Endodermal cell (in vitro differentiated cells): ENCODE measurements at regions not wholly inside any gene's neighbourhood (a gene's known extent, or its start where the extent isn't known, plus 50 kb on each side); places are given as distances from the start of the nearest gene placed in this dataset.
A peak's percentile ranks its signal among the peaks of the same experiment; 100 is the strongest.

Experiments
- DNase-seq: peaks from one replicate; pipeline ENCODE4 v3.0.0-alpha.2; 2017
- H3K27ac ChIP-seq: 2 replicates; pipeline ENCODE4 v1.5.1; 2013; ENCODE audit warnings: mild to moderate bottlenecking, low read depth, low read length, moderate library complexity
- H3K27me3 ChIP-seq: 2 replicates; pipeline ENCODE4 v1.6.1; 2013; ENCODE audit warnings: mild to moderate bottlenecking, low read length, moderate library complexity; ENCODE audit not compliant: insufficient read depth, control insufficient read depth, poor library complexity, severe bottlenecking
- H3K36me3 ChIP-seq: 2 replicates; pipeline ENCODE4 v1.7.0; 2013; ENCODE audit warnings: mild to moderate bottlenecking, low read length, moderate library complexity; ENCODE audit not compliant: control insufficient read depth, insufficient read depth
- H3K4me1 ChIP-seq: one replicate; pipeline ENCODE4 v1.7.0; 2013; ENCODE audit warnings: low read length; ENCODE audit not compliant: control insufficient read depth, insufficient read depth
- H3K4me3 ChIP-seq: 2 replicates; pipeline ENCODE4 v1.5.1; 2013; ENCODE audit warnings: mild to moderate bottlenecking, low read length, moderate library complexity
- H3K9ac ChIP-seq: 2 replicates; pipeline ENCODE4 v1.6.1; 2013; ENCODE audit warnings: mild to moderate bottlenecking, low read length, moderate library complexity; ENCODE audit not compliant: poor library complexity, severe bottlenecking; ENCODE audit errors: extremely low read depth
- H3K9me3 ChIP-seq: 2 replicates; pipeline ENCODE4 v1.6.1; 2013; ENCODE audit warnings: mild to moderate bottlenecking, low read length, moderate library complexity; ENCODE audit not compliant: control insufficient read depth
- H3K27ac Mint-ChIP-seq: 2 replicates; pipeline ENCODE4 v1.8.0; 2020; ENCODE audit warnings: mixed read lengths
- H3K27me3 Mint-ChIP-seq: 2 replicates; pipeline ENCODE4 v1.8.0; 2021; ENCODE audit warnings: mild to moderate bottlenecking, mixed read lengths; ENCODE audit not compliant: insufficient read depth
- H3K36me3 Mint-ChIP-seq: 2 replicates; pipeline ENCODE4 v1.8.0; 2020; ENCODE audit warnings: low read depth, mixed read lengths
- H3K4me1 Mint-ChIP-seq: 2 replicates; pipeline ENCODE4 v1.8.0; 2020; ENCODE audit warnings: mixed read lengths
- H3K4me3 Mint-ChIP-seq: 2 replicates; pipeline ENCODE4 v1.8.0; 2020; ENCODE audit warnings: mild to moderate bottlenecking, moderate library complexity, mixed read lengths
- H3K9me3 Mint-ChIP-seq: 2 replicates; pipeline ENCODE4 v1.8.0; 2020; ENCODE audit warnings: mild to moderate bottlenecking, mixed read lengths
- WGBS, 2 experiments: methylation state at CpG; one replicate each; pipeline versions ENCODE4 v1.1.5 to v1.1.7; 2013; ENCODE audit warnings: missing lambda C conversion rate in 2 of 2, mixed read lengths in 1 of 2; ENCODE audit not compliant: insufficient coverage in 1 of 2, insufficient read length in 1 of 2; 5-methylcytosine and 5-hydroxymethylcytosine counted together
- TF ChIP-seq, protein P1 (sequence below): fragments of 200-600 bp; sonication (generic); conservative IDR thresholded peaks from 2 replicates; pipeline ENCODE4 v1.5.0; 2021; ENCODE audit warnings: antibody characterized with exemption, mild to moderate bottlenecking

DNA sequence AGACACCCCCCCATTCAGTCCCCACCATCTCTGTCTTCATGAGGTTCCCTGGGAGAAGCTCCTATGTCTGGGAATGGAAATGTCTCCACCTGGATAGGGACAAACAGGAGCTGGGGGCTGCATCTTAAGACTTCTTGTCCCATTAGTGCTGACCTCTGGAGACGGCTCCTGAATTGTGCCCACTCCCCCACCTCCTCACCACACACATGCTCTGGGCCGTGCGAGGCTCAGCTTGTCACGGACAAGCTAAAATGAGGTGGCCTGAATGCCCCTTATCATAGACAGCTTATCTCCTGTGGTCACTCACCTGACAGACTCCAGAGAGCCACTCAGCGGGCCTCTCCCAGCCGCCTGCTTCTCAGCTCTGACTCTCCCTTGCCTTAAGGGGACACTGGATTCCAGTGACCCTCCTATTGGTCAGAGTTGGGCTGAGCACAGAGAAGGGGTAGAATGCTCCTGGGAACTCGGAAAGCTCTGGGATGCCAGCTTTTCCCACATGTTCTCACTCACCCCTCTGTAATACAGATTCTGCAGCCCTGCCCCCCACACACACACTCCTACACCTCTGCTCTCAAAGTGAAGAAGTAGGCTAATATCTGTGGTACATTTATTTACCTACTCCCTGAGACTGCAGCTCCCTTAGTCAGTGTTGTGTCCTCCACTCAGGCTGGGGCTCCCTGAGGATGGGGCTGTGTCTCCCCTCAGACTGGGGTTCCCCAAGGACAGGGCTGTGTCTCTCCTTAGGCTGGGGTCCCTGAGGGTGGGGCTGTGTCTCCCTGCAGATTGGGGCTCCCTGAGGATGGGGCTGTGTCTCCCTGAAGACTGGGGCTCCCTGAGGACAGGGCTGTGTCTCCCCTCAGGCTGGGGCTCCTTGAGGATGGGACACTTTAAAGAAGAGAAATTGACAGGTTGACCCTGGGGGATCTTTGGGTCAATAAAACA lies 167.5 kb downstream of the VEGFA start:
- H3K36me3 Mint-ChIP-seq = no peaks in the 10 kb centered on the region
- H3K4me1 Mint-ChIP-seq = peaks cover 56% of the 10 kb centered on the region
- H3K27ac Mint-ChIP-seq = peak overlapping the region; percentile 74
- no peaks in the 10 kb centered on the region for H3K27me3 Mint-ChIP-seq
- Histone ChIP-seq H3K9ac (no peak overlapping the region), H3K4me1 (peaks cover 19% of the 10 kb centered on the region), H3K36me3 (no peaks in the 10 kb centered on the region), H3K27ac (no peak overlapping the region), H3K27me3 (no peaks in the 10 kb centered on the region), H3K4me3 (peak overlapping the region; percentile 43), H3K9me3 (no peaks in the 10 kb centered on the region)
- peak overlapping the region; percentile 10 for H3K4me3 Mint-ChIP-seq
- H3K9me3 Mint-ChIP-seq = no peaks in the 10 kb centered on the region
- 60 to 65% methylated on average over 2 to 7 of the region's 7 CpGs for WGBS, 2 experiments
- TF ChIP-seq, protein P1, sequence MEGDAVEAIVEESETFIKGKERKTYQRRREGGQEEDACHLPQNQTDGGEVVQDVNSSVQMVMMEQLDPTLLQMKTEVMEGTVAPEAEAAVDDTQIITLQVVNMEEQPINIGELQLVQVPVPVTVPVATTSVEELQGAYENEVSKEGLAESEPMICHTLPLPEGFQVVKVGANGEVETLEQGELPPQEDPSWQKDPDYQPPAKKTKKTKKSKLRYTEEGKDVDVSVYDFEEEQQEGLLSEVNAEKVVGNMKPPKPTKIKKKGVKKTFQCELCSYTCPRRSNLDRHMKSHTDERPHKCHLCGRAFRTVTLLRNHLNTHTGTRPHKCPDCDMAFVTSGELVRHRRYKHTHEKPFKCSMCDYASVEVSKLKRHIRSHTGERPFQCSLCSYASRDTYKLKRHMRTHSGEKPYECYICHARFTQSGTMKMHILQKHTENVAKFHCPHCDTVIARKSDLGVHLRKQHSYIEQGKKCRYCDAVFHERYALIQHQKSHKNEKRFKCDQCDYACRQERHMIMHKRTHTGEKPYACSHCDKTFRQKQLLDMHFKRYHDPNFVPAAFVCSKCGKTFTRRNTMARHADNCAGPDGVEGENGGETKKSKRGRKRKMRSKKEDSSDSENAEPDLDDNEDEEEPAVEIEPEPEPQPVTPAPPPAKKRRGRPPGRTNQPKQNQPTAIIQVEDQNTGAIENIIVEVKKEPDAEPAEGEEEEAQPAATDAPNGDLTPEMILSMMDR = no peak
- peak; percentile 78 for DNase-seq

DNA sequence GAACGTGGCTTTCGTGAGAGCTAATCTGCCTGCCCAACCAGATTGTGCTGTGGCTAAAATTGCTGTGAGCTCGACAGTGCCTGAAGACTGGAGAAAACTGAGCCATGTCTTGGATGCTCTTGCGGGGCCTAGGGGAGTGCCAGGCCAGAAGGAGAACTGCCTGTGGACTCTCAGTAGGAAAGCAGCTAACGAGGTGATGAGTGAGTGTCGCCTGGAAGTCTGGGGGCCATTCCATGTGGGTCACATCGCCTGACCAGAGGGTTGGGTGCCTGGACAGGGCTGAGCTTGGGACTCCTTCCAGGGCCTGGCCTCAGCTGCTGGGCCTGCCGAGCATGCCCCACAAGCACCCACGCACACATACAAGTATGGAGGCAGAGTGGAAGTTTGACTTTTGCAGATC lies 166.5 kb downstream of the VEGFA start:
- Mint-ChIP-seq H3K4me3 (no peak overlapping the region), H3K9me3 (no peaks in the 10 kb centered on the region), H3K36me3 (no peaks in the 10 kb centered on the region), H3K27me3 (no peaks in the 10 kb centered on the region), H3K4me1 (peaks cover 48% of the 10 kb centered on the region), H3K27ac (no peak overlapping the region)
- peak; percentile 67 for DNase-seq
- peaks cover 19% of the 10 kb centered on the region for H3K4me1 ChIP-seq
- no peaks in the 10 kb centered on the region for H3K36me3 ChIP-seq
- TF ChIP-seq, protein P1 = no peak
- H3K27ac ChIP-seq = no peak overlapping the region
- H3K27me3 ChIP-seq = no peaks in the 10 kb centered on the region
- 87 to 91% methylated on average over 6 to 9 of the region's 9 CpGs for WGBS, 2 experiments
- H3K9me3 ChIP-seq = no peaks in the 10 kb centered on the region
- no peak overlapping the region for H3K9ac ChIP-seq
- H3K4me3 ChIP-seq = no peak overlapping the region

DNA sequence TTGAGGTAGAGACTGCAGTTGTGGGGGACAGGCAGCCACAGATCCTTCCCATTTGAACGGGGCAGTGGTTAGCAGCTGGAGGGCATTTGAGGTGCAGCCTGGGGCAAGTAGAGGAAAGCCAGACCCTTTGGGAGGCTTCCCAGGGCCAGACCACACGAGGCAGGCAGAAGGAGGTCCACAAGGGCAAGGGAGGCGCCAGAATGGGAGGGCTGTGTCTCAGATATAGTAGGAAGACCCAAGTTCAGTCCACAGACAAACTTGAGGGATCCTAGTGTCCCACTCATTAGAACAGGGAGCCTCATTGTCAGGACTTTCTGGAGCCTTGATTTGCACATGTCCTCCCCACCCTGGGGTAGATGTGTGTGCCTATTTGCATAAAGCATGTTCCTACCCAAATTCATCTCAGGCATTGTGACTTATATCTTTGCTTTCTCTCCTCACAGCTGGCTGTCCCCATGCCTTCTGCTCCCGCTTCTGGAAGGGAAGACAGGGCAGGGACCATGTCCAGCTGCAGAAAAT lies 166.0 kb downstream of the VEGFA start:
- no peak for DNase-seq
- no peak overlapping the region for H3K4me3 ChIP-seq
- H3K9ac ChIP-seq = no peak overlapping the region
- peaks cover 19% of the 10 kb centered on the region for H3K4me1 ChIP-seq
- H3K9me3 ChIP-seq = no peaks in the 10 kb centered on the region
- WGBS, 2 experiments = 94 to 95% methylated on average over 4 of the region's 4 CpGs
- no peaks in the 10 kb centered on the region for H3K27me3 ChIP-seq
- Mint-ChIP-seq H3K27me3 (no peaks in the 10 kb centered on the region), H3K4me3 (no peak overlapping the region), H3K4me1 (peaks cover 47% of the 10 kb centered on the region), H3K27ac (no peak overlapping the region), H3K36me3 (no peaks in the 10 kb centered on the region), H3K9me3 (no peaks in the 10 kb centered on the region)
- no peak overlapping the region for H3K27ac ChIP-seq
- no peaks in the 10 kb centered on the region for H3K36me3 ChIP-seq
- TF ChIP-seq, protein P1 = no peak
